ENCODE measurements at regions not wholly inside any gene's neighbourhood (a gene's known extent, or its start where the extent isn't known, plus 50 kb on each side); places are given as distances from the start of the nearest gene placed in this dataset.

DNA sequence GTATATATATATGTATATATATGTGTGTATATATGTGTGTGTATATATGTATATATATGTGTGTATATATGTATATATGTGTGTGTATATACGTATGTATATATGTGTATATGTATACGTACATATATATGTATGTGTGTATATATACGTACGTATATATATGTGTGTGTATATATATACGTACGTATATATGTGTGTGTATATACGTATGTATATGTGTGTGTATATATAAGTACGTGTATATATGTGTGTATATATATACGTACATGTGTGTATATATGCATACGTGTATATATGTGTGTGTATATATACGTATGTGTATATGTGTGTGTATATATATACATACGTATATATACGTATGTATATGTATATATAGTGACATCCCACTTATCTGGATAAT, 154.4 kb downstream of the CDRT15L2 start:
- TF ChIP-seq ZNF37A (tag by site-specific recombination; IDR thresholded peaks at IDR 0.05) (no peak), ZNF558 (tag by site-specific recombination; IDR thresholded peaks at IDR 0.05) (no peak), REPIN1 (tag by site-specific recombination; IDR thresholded peaks at IDR 0.05; ENCODE audit: low read depth) (no peak), SETDB1 (IDR thresholded peaks at IDR 0.05; ENCODE audit: insufficient read length, low read length) (no peak), ZNF426 (tag by site-specific recombination; IDR thresholded peaks at IDR 0.05) (no peak), ZNF830 (tag by site-specific recombination; IDR thresholded peaks at IDR 0.05; ENCODE audit: low read depth) (no peak), ZNF621 (tag by site-specific recombination; IDR thresholded peaks at IDR 0.05) (no peak), ZNF792 (tag by site-specific recombination; IDR thresholded peaks at IDR 0.05) (no peak), ZFP37 (tag by site-specific recombination; IDR thresholded peaks at IDR 0.05) (no peak), ZBTB7A (tag by site-specific recombination; IDR thresholded peaks at IDR 0.05; ENCODE audit: low read depth) (no peak)
- TF ChIP-seq, protein P1, sequence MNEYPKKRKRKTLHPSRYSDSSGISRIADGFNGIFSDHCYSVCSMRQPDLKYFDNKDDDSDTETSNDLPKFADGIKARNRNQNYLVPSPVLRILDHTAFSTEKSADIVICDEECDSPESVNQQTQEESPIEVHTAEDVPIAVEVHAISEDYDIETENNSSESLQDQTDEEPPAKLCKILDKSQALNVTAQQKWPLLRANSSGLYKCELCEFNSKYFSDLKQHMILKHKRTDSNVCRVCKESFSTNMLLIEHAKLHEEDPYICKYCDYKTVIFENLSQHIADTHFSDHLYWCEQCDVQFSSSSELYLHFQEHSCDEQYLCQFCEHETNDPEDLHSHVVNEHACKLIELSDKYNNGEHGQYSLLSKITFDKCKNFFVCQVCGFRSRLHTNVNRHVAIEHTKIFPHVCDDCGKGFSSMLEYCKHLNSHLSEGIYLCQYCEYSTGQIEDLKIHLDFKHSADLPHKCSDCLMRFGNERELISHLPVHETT (tag by site-specific recombination; IDR thresholded peaks at IDR 0.05): no peak
- TF ChIP-seq, protein P2, sequence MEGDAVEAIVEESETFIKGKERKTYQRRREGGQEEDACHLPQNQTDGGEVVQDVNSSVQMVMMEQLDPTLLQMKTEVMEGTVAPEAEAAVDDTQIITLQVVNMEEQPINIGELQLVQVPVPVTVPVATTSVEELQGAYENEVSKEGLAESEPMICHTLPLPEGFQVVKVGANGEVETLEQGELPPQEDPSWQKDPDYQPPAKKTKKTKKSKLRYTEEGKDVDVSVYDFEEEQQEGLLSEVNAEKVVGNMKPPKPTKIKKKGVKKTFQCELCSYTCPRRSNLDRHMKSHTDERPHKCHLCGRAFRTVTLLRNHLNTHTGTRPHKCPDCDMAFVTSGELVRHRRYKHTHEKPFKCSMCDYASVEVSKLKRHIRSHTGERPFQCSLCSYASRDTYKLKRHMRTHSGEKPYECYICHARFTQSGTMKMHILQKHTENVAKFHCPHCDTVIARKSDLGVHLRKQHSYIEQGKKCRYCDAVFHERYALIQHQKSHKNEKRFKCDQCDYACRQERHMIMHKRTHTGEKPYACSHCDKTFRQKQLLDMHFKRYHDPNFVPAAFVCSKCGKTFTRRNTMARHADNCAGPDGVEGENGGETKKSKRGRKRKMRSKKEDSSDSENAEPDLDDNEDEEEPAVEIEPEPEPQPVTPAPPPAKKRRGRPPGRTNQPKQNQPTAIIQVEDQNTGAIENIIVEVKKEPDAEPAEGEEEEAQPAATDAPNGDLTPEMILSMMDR (tag by site-specific recombination; IDR thresholded peaks at IDR 0.05): no peak
- TF ChIP-seq, protein P3, sequence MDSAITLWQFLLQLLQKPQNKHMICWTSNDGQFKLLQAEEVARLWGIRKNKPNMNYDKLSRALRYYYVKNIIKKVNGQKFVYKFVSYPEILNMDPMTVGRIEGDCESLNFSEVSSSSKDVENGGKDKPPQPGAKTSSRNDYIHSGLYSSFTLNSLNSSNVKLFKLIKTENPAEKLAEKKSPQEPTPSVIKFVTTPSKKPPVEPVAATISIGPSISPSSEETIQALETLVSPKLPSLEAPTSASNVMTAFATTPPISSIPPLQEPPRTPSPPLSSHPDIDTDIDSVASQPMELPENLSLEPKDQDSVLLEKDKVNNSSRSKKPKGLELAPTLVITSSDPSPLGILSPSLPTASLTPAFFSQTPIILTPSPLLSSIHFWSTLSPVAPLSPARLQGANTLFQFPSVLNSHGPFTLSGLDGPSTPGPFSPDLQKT (IDR thresholded peaks at IDR 0.05; ENCODE audit: borderline replicate concordance, low read depth, low read length): no peak
- TF ChIP-seq, protein P4, sequence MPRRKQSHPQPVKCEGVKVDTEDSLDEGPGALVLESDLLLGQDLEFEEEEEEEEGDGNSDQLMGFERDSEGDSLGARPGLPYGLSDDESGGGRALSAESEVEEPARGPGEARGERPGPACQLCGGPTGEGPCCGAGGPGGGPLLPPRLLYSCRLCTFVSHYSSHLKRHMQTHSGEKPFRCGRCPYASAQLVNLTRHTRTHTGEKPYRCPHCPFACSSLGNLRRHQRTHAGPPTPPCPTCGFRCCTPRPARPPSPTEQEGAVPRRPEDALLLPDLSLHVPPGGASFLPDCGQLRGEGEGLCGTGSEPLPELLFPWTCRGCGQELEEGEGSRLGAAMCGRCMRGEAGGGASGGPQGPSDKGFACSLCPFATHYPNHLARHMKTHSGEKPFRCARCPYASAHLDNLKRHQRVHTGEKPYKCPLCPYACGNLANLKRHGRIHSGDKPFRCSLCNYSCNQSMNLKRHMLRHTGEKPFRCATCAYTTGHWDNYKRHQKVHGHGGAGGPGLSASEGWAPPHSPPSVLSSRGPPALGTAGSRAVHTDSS (tag by site-specific recombination; IDR thresholded peaks at IDR 0.05): no peak

Measured in HEK293 (cell line).